ENCODE measurements at regions not wholly inside any gene's neighbourhood (a gene's known extent, or its start where the extent isn't known, plus 50 kb on each side); places are given as distances from the start of the nearest gene placed in this dataset.

GRCh38 chr4:14906805-14907204, 95.5 kb upstream of the CPEB2 start:
- no peak for DNase-seq (ENCODE audit: low spot score)
- Mint-ChIP-seq H3K36me3 (ENCODE audit: low read depth, unreplicated experiment) (no peaks in the 10 kb centered on the region), H3K4me3 (ENCODE audit: unreplicated experiment) (no peak overlapping the region), H3K27ac (ENCODE audit: unreplicated experiment) (no peak overlapping the region), H3K9me3 (ENCODE audit: unreplicated experiment) (no peaks in the 10 kb centered on the region), H3K4me1 (ENCODE audit: unreplicated experiment) (peaks cover 2% of the 10 kb centered on the region), H3K27me3 (ENCODE audit: unreplicated experiment) (no peaks in the 10 kb centered on the region)
- TF ChIP-seq, protein P1, sequence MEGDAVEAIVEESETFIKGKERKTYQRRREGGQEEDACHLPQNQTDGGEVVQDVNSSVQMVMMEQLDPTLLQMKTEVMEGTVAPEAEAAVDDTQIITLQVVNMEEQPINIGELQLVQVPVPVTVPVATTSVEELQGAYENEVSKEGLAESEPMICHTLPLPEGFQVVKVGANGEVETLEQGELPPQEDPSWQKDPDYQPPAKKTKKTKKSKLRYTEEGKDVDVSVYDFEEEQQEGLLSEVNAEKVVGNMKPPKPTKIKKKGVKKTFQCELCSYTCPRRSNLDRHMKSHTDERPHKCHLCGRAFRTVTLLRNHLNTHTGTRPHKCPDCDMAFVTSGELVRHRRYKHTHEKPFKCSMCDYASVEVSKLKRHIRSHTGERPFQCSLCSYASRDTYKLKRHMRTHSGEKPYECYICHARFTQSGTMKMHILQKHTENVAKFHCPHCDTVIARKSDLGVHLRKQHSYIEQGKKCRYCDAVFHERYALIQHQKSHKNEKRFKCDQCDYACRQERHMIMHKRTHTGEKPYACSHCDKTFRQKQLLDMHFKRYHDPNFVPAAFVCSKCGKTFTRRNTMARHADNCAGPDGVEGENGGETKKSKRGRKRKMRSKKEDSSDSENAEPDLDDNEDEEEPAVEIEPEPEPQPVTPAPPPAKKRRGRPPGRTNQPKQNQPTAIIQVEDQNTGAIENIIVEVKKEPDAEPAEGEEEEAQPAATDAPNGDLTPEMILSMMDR (IDR thresholded peaks at IDR 0.05; ENCODE audit: unreplicated experiment) = no peak

GRCh38 chr4:14908635-14909034, 93.6 kb upstream of the CPEB2 start:
- TF ChIP-seq, protein P1 (IDR thresholded peaks at IDR 0.05; ENCODE audit: unreplicated experiment) = no peak
- Mint-ChIP-seq H3K9me3 (ENCODE audit: unreplicated experiment) (no peaks in the 10 kb centered on the region), H3K4me3 (ENCODE audit: unreplicated experiment) (no peak overlapping the region), H3K27me3 (ENCODE audit: unreplicated experiment) (no peaks in the 10 kb centered on the region), H3K4me1 (ENCODE audit: unreplicated experiment) (peaks cover 1% of the 10 kb centered on the region), H3K27ac (ENCODE audit: unreplicated experiment) (no peak overlapping the region), H3K36me3 (ENCODE audit: low read depth, unreplicated experiment) (no peaks in the 10 kb centered on the region)
- DNase-seq (ENCODE audit: low spot score) = no peak

- no peaks in the 10 kb centered on the region for H3K4me1 Mint-ChIP-seq (ENCODE audit: unreplicated experiment)
- H3K27me3 Mint-ChIP-seq (ENCODE audit: unreplicated experiment) = no peaks in the 10 kb centered on the region
- H3K4me3 Mint-ChIP-seq (ENCODE audit: unreplicated experiment) = no peak overlapping the region
- TF ChIP-seq, protein P1 (IDR thresholded peaks at IDR 0.05; ENCODE audit: unreplicated experiment) = no peak
- no peaks in the 10 kb centered on the region for H3K36me3 Mint-ChIP-seq (ENCODE audit: low read depth, unreplicated experiment)
- H3K27ac Mint-ChIP-seq (ENCODE audit: unreplicated experiment) = no peak overlapping the region
- no peak for DNase-seq (ENCODE audit: low spot score)
- no peaks in the 10 kb centered on the region for H3K9me3 Mint-ChIP-seq (ENCODE audit: unreplicated experiment)
These were observed 91.9 kb upstream of the CPEB2 start for GRCh38 chr4:14910411-14910810.

- Mint-ChIP-seq H3K27ac (ENCODE audit: unreplicated experiment) (no peak overlapping the region), H3K4me1 (ENCODE audit: unreplicated experiment) (no peaks in the 10 kb centered on the region), H3K9me3 (ENCODE audit: unreplicated experiment) (no peaks in the 10 kb centered on the region), H3K4me3 (ENCODE audit: unreplicated experiment) (no peak overlapping the region), H3K27me3 (ENCODE audit: unreplicated experiment) (no peaks in the 10 kb centered on the region), H3K36me3 (ENCODE audit: low read depth, unreplicated experiment) (no peaks in the 10 kb centered on the region)
- DNase-seq (ENCODE audit: low spot score) = no peak
- TF ChIP-seq, protein P1 (IDR thresholded peaks at IDR 0.05; ENCODE audit: unreplicated experiment) = no peak
These were observed 89.9 kb upstream of the CPEB2 start for GRCh38 chr4:14912426-14912825.

DNA sequence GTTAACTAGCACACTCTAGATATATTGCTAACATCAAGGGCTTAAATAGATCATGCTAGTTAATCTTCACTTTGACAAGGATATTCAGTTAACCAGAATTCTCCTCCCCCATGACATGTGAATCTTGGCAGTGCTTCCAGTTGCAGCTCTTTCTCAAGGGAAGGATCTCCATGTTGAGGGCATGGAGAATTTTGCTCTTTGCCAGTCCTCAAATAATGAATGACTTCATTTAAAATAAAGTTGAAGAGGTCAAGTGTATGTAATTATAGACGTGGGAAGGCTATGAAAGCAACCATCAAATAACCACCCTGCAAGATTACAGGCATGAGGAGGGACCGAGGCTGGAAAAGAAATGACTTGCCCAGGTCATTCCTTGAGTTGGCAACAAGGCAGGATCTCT, 87.3 kb upstream of the CPEB2 start:
- no peaks in the 10 kb centered on the region for H3K27me3 Mint-ChIP-seq (ENCODE audit: unreplicated experiment)
- no peak overlapping the region for H3K27ac Mint-ChIP-seq (ENCODE audit: unreplicated experiment)
- no peak overlapping the region for H3K4me3 Mint-ChIP-seq (ENCODE audit: unreplicated experiment)
- TF ChIP-seq, protein P1 (IDR thresholded peaks at IDR 0.05; ENCODE audit: unreplicated experiment) = no peak
- no peak for DNase-seq (ENCODE audit: low spot score)
- H3K4me1 Mint-ChIP-seq (ENCODE audit: unreplicated experiment) = no peaks in the 10 kb centered on the region
- no peaks in the 10 kb centered on the region for H3K36me3 Mint-ChIP-seq (ENCODE audit: low read depth, unreplicated experiment)
- H3K9me3 Mint-ChIP-seq (ENCODE audit: unreplicated experiment) = no peaks in the 10 kb centered on the region
